HG02943 (cell line): ENCODE measurements at regions not wholly inside any gene's neighbourhood (a gene's known extent, or its start where the extent isn't known, plus 50 kb on each side); places are given as distances from the start of the nearest gene placed in this dataset.

Experiments used
- ATAC-seq: cut with Tn5 transposase; IDR thresholded peaks from one replicate; pipeline ENCODE4 v1.9.1; 2021; ENCODE audit warnings: mild to moderate bottlenecking, low read depth, moderate library complexity; ENCODE audit not compliant: unreplicated experiment

GRCh38 chr2:188705191-188705590, 269.0 kb upstream of the COL3A1 start:
- no peak for ATAC-seq

GRCh38 chr2:188713961-188714360, 260.2 kb upstream of the COL3A1 start:
- ATAC-seq = no peak

GRCh38 chr2:188720811-188721605, 253.2 kb upstream of the COL3A1 start:
- no peak for ATAC-seq

- ATAC-seq = no peak
Observed at GRCh38 chr2:188721784-188722183, 252.4 kb upstream of the COL3A1 start.

- no peak for ATAC-seq
Observed at GRCh38 chr2:188725746-188726360, 248.3 kb upstream of the COL3A1 start.

- ATAC-seq = no peak
Observed at GRCh38 chr2:188726626-188727247, 247.4 kb upstream of the COL3A1 start.

GRCh38 chr2:188727846-188728245, 246.3 kb upstream of the COL3A1 start:
- no peak for ATAC-seq

GRCh38 chr2:188734691-188735090, 239.5 kb upstream of the COL3A1 start:
- no peak for ATAC-seq

GRCh38 chr2:188746727-188747126, 227.4 kb upstream of the COL3A1 start:
- ATAC-seq = no peak

GRCh38 chr2:188751816-188752215, 222.4 kb upstream of the COL3A1 start:
- no peak for ATAC-seq

- no peak for ATAC-seq
Observed at GRCh38 chr2:188752311-188752710, 221.9 kb upstream of the COL3A1 start.

- ATAC-seq = no peak
Observed at GRCh38 chr2:188762151-188762550, 212.0 kb upstream of the COL3A1 start.

GRCh38 chr2:188765522-188766470, 208.4 kb upstream of the COL3A1 start:
- ATAC-seq = no peak

GRCh38 chr2:188766471-188766856, 207.7 kb upstream of the COL3A1 start:
- ATAC-seq = no peak

GRCh38 chr2:188767176-188767575, 207.0 kb upstream of the COL3A1 start:
- no peak for ATAC-seq

- ATAC-seq = no peak
Observed at GRCh38 chr2:188770296-188770695, 203.9 kb upstream of the COL3A1 start.

- no peak for ATAC-seq
Observed at GRCh38 chr2:188773075-188773474, 201.1 kb upstream of the COL3A1 start.

- no peak for ATAC-seq
Observed at GRCh38 chr2:188776634-188777033, 197.5 kb upstream of the COL3A1 start.

GRCh38 chr2:188784269-188784762, 189.9 kb upstream of the COL3A1 start:
- no peak for ATAC-seq

- no peak for ATAC-seq
Observed at GRCh38 chr2:188785061-188785460, 189.1 kb upstream of the COL3A1 start.
